GM19324 (cell line): ENCODE measurements at regions not wholly inside any gene's neighbourhood (a gene's known extent, or its start where the extent isn't known, plus 50 kb on each side); places are given as distances from the start of the nearest gene placed in this dataset.
"Not testable (repeated sequence)": the region's sequence is repeated elsewhere in the genome, so short reads cannot be mapped to it uniquely, and the experiment has no call there.

ENCODE experiments used
- ATAC-seq: cut with Tn5 transposase; IDR thresholded peaks from one replicate; pipeline ENCODE4 v1.9.1; 2021; ENCODE audit warnings: mild to moderate bottlenecking, moderate library complexity; ENCODE audit not compliant: unreplicated experiment, low FRiP score

DNA sequence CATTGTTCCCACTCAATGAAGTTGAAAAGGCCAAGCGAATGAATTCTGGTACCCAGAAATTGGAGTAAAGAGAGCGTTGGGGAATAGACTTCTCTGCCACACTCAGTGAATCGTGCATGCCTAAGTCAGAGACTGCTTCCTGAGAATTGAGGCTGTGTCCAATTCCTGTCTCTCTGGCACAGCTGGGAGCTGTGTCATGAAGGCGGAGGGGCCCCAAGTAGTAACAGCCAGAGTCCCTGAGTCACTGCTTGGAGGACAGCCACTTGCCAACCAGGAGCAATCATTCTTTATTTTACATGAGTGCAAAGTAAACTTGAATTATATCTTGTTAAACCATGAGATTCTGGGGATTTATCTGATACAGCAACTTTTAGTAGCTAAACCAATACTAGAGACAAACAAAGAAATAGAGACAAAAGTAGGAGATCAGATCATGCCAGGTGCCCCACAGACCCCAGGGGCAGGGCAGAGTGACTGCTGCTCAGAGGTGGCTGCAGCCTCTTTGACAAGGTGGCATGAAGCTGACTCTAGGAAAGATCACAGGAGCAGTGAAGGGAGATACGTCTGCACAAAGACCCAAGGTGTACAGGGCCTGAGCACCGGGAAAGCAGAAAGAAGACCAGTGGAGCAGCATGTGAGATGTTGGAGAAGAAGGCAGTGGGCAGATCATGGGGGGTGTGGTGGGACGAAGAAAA, 246.0 kb downstream of the GADD45G start:
- ATAC-seq: no peak

DNA sequence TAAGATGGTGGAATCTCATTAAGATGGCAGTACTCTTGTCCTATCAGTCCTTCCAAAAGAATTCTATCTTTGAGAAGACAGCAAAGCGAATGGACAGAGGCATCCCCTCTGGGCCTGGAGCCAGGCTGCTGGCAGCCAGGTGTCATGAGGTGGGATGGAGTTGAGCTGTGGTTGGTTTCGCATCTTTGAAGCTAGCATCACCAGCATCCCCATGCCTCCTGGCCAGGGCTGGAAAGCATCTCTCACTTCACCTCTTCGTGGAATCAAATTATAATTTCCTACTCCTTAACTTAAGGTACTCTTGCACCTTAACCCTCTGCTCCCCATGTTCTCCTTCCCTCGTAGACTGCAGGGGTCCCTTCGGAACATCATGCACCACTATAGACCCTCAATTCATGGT, 248.3 kb downstream of the GADD45G start:
- ATAC-seq: no peak

DNA sequence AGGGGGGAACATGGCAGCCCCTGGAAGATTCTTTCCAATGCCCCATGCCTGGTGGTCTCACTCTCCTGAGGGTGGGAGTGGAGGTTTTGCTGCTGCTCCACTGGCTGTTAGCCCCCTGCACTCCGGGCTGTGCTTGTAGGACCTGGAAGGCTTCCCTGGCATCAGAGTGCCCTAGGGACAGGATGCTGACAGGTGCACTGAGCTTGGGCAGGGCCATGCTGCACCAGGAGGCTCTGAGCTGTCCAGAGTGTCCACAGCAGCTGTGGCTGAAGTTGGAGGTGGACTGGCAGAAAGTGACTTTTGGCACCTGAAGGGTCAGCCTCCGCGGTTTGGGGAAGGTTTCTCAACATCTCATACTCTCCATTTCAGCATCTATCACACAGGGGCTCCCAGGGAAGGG, 249.1 kb downstream of the GADD45G start:
- ATAC-seq: no peak

DNA sequence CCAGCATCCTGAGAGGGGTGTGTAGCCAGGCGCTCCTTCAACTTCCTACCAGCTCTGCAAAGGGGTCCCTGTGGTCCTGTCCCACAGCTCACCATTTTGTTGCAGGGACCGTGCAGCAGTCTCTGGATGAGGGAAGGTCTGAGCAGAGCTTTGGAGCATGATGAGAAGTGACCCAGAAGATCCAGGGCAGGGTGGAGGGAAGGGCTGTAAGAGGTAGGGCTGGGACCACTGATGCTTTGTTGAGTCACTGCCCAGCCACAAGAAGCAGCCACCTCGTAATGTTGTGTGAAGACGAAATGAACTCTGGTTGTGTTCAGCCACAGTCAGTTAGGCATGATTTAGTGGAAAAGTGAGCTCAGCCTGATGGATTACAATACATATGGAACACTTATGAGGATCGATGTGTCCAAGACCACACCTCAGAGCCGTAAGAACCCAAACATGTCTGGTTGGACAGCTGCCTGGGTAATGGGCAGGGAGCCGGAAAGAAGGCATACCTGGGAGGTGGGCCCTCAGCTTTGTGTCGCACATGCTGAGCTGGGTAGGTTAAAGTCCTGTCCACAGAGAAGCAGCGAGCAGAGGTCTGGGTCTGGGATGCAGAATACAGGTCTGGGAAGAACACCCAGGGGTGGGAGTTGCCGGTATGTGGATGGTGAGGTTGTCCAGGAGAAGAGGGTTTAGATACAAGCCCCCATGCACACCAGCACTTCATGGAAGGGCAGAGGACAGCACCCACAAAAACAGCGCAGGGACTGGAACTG, 250.1 kb downstream of the GADD45G start:
- no peak for ATAC-seq

DNA sequence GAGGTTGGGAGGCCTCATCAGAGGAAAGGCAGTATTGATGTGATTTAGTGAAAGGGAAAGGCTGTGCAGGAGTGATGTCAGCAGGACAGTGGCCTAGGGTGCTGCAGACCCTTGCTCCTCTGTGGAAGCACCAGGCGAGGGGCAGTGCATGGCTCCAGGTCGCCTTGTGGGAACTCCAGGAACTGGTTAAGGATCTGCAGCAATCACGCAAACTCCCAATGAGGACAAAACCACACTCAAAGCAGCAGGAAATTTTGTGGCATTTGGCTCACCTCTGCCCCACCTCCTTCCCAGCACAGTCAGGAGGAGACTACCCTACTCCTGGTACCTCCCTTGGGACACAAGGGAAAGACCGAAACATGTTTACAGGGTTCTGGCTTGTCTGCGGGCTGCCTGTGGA, 251.5 kb downstream of the GADD45G start:
- ATAC-seq: not testable (repeated sequence)

DNA sequence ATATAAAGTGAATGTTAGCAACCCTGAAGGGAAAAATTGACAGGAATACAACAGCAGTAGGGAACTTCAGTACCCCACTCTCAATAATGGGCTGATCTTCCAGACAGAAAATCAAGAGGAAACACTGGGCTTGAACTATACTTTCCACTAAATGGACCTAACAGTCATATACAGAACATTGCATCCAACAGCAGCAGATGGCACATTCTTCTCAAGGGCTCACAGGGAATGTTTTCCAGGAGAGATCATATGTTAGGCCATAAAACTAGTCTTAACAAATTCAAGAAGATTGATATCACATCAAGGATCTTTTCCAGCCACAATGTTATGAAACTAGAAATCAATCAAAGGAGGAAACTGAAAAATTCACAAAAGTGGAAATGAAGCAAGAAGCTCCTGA, 252.1 kb downstream of the GADD45G start:
- ATAC-seq: not testable (repeated sequence)

DNA sequence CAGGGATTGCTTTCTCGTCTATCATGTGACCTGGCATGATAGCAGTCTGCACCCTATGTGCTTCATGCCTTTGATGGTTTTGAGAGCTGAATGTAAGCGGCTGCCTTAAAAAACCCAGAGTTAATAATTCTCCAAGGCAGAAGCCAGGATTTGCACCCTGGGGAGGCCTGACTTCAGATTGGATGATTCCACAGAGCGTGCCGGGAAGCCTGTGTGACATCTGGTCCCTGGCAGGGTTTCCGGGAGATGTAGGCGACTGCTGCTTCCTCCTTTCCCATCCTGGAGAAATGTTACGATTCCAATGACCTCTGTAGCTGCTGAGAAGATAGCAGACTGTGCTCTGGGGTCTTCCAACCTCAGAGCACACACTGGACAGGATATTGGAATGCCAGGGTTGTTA, 255.0 kb downstream of the GADD45G start:
- ATAC-seq: not testable (repeated sequence)

DNA sequence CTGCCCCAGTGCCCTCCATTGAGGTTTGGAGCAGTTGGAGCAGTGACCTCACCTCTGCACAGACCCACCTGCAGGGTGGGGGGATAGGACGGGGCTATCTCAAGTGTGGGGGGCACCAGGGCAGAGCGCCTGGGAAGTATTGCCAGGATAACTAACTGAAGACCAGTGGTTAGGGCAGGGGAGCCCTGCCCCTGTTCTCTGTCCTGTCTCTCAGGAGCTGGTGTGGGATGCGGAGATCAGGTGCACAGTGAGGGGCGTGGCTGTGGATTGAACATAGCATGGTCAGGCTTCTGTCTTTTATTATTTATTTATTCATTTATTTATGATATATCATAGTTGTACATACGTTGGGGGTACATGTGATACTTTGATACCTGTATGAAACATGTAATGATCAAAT, 256.6 kb downstream of the GADD45G start:
- ATAC-seq: not testable (repeated sequence)

DNA sequence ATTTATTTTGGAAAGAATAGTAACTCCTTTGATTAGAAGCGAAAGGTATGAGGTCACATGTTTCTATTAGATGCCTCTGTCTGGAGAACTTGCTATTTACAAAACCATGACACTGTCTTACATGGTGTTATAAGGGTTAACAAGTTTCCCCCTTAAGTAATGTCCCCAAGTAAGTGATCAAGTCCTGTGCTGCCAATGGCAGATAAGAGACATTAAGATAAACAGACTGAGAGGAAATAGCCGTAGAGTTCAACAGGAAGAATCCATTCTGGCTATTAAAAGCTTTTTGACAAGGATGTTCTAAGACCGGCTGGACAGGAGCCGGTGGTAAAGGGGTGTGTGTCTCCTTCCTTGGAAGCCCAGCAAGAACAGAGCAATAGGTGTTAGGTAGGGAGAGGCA, 257.5 kb downstream of the GADD45G start:
- ATAC-seq: no peak

DNA sequence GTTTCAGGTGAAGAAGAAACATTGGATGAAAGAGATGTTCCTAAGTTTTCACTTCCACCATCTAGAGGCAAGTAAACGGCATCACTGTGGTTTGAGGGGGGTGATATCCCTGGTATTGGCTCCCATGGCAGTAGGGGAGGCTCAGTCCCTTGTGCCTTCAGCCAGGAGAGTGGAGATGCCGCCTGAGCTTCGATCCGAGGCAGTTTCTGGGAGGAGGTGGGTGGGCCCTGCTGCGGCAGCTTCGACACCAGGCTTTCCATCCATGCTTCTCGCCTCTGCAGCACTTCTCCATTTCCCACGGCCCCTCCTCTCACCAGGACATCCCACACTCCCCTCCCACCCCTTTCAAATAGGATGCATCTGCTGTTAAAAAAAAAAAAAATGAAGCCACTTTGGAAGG, 258.3 kb downstream of the GADD45G start:
- no peak for ATAC-seq

DNA sequence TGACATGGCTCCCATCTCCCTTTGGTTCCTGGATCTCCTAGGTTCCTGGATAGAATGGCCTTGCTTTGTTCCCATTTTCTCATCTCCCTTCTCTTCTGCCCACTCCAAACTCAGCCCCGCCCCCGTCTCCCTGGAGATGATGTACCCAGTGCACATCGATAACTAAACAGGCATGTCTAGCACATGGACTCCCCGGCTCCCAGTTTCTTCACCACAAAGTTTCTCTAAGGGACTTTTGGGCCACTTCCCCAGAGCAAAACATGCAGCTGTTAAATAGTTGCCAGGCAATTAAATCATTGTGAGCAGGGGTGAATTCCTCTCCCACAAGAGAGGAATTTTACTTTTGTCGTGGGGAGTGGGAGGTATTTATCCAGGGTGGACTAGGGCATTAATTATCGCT, 259.0 kb downstream of the GADD45G start:
- no peak for ATAC-seq

DNA sequence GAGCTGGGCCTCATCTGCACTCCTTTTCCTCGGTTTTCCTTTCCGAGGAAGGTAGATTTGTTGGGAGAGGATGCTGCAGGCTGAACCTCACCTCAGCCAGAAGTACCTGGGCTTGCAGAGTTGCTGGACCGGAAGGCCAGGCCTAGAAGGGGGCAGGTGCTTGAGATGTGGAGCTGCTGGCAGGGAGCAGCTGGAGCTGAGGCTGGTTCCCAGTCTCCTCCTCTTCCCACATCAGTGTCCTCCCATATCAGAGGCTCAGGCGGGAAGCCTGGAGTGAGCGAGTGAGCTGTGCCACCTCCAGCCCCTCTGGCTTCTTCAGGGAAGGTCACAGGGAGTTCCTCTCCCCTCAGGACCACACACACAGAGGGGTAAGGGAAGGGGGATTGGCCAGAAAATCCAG, 259.4 kb downstream of the GADD45G start:
- no peak for ATAC-seq

DNA sequence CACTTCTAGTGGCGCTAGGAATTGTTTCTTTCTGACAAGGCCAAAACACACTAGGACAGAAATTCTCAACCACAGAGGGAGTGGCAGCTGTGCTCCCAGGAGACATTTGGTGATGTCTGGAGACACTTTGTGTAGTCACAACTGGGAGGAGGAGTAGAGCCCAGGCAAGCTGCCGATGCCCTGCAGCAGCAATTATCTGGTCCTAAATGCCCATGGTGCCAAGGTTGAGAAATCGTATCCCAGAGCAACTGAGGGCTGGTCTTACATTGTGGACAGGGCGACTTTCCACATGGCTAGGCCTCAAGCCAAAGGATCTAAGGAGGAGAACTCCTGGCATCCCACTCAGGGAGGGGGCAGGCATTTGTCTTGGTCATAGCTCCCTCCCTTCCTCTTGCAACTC, 259.9 kb downstream of the GADD45G start:
- no peak for ATAC-seq

DNA sequence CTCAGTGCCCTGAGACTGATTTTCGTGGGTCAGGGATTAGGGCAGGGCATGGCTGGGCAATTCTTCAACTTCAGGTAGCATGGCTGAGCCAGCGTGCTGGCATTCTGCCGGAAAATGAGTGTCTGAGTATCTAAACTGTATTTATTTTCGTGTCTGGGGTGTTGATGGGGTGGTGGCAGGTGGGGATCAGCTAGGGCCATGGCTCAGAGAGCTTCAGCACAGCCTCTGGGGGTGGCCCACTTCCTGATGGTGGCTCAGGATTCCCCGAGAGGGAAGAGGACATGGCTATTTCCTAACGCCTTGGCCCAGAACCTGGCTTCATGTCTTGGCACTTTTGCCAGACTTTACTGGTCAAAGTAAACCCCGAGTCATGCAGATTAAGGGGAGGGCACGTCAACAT, 260.5 kb downstream of the GADD45G start:
- ATAC-seq: no peak

DNA sequence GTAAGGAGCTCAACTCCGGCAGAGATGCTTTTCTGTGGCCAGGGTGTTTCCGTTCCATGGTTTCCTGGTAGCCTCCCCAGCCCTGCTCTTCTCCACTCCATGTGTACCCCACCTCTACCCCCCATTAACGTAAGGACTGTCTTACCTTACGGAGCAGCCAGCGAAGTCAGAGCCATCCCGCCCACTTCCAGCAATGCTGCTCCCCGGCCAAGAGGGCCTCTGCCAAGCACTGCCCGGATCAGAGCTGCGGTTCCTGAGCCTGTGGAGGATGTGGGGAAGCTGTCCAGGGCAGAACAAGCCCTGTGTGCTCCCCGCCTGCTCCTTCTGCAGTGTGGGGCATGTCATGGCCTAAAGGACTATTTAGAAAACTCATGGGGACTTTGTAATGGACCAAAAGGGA, 261.2 kb downstream of the GADD45G start:
- no peak for ATAC-seq

DNA sequence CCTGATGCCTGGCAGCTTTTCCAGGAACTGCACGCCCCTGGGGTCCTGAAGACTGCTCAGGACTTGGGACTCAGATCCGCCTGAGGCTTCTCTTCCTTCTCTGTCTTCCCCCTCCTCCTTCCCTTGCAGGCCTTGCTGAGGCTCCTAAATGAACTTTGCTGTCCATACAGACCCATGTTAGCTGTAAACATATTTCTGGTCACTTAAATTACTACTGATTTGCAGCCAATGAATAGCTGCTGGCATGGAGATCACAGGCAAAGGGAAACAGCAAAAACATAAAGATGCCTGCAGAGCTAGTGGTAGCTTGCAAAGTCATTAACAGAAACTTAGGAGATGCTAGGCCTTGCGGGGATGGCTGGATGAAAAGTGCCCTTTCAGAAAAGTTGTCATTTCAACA, 261.9 kb downstream of the GADD45G start:
- no peak for ATAC-seq

DNA sequence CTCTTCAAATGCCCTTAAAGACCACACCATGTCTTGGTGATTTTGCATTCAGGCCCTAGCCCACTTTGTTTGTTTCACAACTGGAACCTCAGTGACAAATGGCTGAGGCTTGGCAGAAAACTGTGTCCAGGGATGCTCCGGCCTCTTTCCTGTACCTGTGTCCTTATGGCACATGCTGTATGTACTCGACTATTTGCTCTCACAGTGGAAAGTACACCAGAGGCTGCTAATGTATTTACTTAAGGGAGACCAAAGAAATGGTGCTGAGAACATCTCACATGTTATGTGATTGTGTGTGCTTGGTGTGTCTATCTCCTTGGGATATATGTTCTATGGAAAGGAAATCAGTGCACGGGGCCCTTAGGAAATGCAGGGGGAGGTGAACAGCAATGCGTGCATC, 263.3 kb downstream of the GADD45G start:
- no peak for ATAC-seq

DNA sequence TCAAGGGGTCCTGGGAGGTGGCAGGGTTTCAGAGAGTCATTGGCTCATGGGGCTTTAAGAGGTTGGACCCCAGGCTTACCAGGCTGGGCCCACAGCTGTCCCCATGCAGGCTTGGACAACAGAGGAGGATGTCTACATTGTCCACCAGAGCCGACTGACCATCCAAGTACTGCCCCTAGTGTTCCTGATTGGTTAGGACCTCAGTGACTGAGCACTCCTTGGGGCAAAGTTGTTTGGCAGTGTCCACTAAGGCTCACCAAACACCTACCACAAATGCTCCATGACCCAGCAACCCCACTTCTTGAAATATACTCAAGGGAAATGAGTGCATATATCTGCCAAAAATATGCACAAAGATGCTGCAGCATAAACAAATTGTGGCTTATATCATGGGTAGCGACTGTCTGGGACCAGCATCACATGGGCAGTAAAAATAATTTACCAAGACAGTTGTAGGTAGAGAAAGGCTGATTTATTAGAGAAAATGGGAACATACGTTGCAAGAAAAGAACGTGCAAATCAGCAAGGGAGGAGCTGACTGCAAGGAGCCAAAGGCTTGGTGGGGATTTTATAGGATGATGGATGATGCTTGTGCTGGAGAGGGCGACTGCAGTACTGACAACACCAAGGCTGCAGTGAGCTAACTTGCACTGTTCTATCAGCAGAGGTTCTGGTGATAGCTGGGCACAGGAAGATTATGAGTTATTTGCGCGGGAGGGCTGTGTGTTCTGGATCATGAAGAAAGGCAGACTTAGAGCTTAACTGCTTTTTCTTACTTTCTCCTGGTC, 265.2 kb downstream of the GADD45G start:
- ATAC-seq: no peak

DNA sequence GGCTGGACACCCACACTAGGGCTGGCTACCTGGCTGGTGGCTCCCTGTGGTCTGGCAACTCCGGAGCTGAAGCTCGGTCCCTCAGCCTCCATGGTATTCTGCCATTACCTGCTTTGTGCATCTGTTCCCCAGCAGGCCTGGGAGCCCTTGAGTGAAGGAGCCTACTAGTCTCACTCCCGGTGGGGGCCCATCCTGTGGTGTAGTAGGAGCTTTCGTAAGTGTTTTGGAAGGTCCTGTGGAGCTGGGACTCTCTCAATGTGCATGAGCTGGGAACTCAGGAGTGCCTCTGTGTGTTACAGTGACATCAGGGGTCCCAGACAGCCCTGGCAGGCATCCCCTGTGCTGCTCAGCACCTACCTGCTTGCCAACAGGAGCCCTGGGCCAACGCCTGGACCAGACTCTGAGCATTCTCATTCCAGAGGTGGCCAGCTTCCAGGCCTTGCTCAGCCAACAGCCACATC, 267.1 kb downstream of the GADD45G start:
- ATAC-seq: no peak

DNA sequence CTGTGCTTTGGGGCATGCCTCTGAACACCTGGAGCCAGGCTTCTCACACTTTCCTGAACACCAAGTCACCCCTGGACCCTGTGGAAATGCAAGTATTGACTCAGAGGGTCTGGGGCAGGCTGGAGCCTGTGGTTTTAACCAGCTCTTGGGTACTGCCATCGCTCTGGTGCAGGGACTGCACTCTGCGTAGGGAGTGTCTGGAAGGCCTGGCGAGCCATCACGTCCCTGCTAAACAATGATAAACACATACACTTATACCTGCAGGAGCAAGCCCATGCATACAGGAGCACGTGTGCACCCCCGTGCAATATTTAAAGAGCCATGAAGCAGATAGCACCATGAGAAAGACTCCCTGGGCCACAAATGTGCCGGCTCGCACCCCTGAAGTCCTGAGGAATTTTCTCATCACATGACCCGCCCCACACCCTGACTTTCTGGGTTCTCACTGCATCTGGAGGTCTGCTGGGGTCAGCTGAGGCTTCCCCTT, 267.7 kb downstream of the GADD45G start:
- no peak for ATAC-seq
